ENCODE measurements at regions not wholly inside any gene's neighbourhood (a gene's known extent, or its start where the extent isn't known, plus 50 kb on each side); places are given as distances from the start of the nearest gene placed in this dataset.
"Not testable (repeated sequence)": the region's sequence is repeated elsewhere in the genome, so short reads cannot be mapped to it uniquely, and the experiment has no call there.

DNA sequence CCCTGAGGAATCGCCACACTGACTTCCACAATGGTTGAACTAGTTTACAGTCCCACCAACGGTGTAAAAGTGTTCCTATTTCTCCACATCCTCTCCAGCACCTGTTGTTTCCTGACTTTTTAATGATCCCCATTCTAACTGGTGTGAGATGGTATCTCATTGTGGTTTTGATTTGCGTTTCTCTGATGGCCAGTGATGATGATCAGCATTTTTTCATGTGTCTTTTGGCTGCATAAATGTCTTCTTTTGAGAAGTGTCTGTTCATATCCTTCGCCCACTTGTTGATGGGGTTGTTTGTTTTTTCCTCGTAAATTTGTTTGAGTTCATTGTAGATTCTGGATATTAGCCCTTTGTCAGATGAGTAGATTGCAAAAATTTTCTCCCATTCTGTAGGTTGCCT lies 223.5 kb downstream of the MAF start:
- TF ChIP-seq NFE2L1 (tag; IDR thresholded peaks at IDR 0.05; ENCODE audit: borderline replicate concordance, low read depth); POLR2A (conservative IDR thresholded peaks at IDR 0.05); SAFB (IDR thresholded peaks at IDR 0.05; ENCODE audit: borderline replicate concordance, low read depth, low read length); CEBPG (CRISPR knock-in tag; IDR thresholded peaks at IDR 0.05); CEBPG (tag; conservative IDR thresholded peaks at IDR 0.05 in 1 of 2, IDR thresholded peaks at IDR 0.05 in 1 of 2); ATF2 (CRISPR knock-in tag; IDR thresholded peaks at IDR 0.05); ZZZ3 (IDR thresholded peaks at IDR 0.05); CTCF (IDR thresholded peaks at IDR 0.05 in 2 of 3, conservative IDR thresholded peaks at IDR 0.05 in 1 of 3; ENCODE audit: insufficient read depth in 2 of 3, low read depth in 1 of 3, low read length in 3 of 3); SMAD1 (IDR thresholded peaks at IDR 0.05; ENCODE audit: low read depth, low read length, partially characterized antibody); SMAD2 (IDR thresholded peaks at IDR 0.05; ENCODE audit: low read depth, low read length); BRCA1 (IDR thresholded peaks at IDR 0.05); BRCA1 (CRISPR knock-in tag; IDR thresholded peaks at IDR 0.05); ZNF274 (IDR thresholded peaks at IDR 0.05; ENCODE audit: borderline replicate concordance, low read depth, low read length); ZNF263 (CRISPR knock-in tag; IDR thresholded peaks at IDR 0.05; ENCODE audit: borderline replicate concordance): not testable (repeated sequence)
